NCI-H82 treated with DMSO at 0.1 percent for 48 hours (cell line): ENCODE measurements at regions not wholly inside any gene's neighbourhood (a gene's known extent, or its start where the extent isn't known, plus 50 kb on each side); places are given as distances from the start of the nearest gene placed in this dataset.

Experiments used
- DNase-seq: peaks from one replicate; lab custom pipeline; 2025; ENCODE audit not compliant: unreplicated experiment; lab: John Stamatoyannopoulos, UW

DNA sequence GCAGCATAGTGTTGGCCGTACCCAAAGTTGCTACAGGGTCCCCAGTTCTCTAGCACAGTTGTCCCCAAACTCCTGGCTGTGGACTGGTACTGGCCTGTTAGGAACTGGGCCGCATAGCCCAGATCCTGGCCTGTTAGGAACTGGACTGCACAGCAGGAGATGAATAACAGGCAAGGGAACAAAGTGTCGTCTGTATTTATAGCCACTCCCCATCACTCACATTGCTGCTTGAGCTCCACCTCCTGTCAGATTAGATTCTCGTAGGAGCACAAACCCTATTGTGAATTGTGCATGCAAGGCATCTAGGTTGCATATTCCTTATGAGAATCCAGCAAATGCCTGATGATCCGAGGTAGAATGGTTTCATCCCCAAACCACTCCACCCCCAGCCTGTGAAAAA, 604.0 kb upstream of the LMCD1 start:
- no peak for DNase-seq

DNA sequence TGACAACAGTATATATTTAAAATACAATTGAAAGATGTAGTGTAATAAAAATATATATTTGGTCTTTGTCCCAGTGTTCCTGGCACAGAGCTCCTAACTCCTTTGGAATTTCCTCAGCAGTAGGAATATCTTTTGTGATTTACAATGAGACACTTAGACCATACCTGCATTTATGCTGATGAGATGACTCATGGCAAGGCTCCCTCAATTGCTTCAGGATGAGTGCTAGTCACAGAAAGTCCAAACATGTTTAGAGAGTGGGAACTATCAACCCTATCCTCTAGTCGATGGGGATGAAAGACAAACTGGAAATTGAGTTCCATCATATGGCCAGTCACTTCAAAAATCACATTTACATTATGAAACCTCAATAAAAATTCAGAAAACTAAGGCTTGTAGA, 588.3 kb upstream of the LMCD1 start:
- DNase-seq = no peak

GRCh38 chr3:7915356-7915755, 586.3 kb upstream of the LMCD1 start:
- no peak for DNase-seq

DNA sequence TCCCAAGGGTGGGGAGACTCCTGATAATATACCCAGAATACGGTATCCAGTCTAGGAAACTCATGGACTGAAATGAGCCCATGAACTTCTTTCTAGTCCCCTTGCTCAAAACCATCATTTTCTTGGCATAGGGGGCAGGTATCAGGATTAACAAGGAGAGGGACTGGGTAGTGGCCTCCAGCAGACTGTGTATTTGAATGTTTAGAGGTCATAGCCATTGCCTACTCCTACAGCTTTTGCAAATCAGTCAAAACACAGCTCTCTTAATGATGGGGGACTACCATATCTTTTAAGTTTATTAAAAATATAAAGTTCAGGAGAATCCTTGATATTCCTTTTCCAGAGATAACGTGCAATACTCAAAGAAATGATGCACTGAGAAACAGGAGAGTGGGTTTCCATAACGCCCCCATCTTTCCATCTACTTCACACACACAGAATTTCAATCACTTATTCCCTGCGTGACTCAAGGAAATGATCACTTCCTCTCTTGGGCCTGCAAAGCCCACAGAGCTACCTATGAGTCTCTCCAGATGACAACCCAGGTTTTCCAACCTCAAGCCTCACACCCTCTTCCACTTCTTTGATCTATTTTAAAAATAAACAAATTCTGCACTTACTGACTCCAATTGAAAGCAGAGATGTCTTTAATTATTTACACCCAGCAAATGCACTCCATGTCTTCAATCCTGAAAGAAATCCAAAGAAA, 584.0 kb upstream of the LMCD1 start:
- no peak for DNase-seq

DNA sequence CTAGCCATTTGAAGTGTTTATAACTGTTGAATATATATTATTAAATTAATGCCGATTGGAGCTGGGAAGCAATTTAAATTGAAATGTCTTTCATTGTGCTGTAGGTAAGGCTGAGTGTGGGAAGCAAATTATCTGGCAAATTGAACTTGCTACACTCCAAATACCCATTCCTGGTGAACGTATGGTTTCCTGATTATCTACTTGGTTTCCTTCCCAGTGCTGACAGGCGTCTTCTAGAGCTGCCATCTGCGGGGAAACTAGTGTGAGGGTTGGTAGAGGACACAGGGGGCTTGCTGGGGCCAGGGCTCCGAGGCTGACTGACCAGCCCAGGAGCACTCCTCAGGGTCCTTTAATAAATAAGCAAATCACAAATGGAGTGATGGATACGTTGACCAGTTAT, 581.4 kb upstream of the LMCD1 start:
- no peak for DNase-seq

DNA sequence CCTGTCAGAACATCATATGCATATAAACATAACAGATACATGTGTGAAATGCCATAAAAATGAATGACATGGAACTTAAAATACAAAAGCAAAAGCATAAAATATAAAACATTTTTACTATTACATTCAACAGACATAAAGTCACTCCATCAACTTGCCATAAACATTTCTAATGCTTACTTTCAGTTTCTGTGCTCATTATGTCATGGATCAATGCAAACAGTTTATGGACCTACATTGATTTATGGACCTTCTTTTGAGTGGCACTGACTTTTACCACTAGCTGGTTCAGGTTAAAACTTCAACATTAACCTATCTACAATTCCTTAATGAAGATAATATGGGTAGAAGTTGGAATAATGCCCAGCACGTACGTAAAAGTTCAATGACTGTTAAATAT, 577.4 kb upstream of the LMCD1 start:
- DNase-seq = no peak

GRCh38 chr3:7927015-7927414, 574.6 kb upstream of the LMCD1 start:
- DNase-seq = no peak

DNA sequence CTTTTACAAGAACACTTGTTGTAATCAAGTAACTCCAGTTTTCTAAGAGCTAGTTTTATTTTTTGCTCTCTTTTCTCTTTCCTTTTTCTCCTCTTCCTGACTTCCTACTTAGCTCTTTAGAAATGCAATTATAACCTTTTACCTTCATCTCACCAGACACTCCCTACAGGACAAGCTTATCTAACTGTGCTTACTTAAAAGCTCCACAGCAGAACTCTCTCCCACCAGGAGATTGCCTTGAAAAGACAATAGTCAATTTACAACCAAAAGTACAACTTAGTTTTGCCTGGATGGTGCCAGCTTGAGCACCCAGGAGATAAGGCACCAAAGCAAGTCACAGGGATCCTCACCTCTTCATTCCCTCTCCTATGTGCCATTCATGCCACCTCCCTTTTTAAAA, 573.8 kb upstream of the LMCD1 start:
- no peak for DNase-seq

DNA sequence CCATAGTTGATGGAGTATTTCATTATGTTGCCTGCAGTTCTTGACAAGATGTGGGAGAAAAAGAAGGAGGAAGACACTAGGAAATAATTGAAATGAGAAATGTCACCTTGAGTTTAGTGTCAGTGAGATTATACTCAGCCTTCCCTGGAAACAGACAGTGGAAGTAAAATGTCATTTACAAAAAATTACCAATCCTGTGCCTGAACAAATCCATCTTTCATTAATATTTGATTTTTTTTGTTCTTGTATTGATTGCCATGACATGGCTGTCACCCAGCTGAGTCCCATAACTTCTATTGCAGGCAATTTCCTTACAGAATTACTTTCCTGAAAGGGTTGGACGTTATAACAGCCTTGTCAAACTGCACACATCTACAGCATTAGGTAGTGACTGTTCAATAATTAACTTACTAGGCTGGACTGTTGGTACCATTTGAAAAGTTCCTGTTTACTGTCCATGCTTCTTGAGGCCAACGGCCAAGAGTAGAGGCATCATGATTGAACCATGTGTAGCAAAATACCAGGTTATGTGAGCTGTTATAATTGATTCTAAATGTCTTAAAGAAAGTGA, 572.2 kb upstream of the LMCD1 start:
- no peak for DNase-seq

GRCh38 chr3:7934362-7934761, 567.3 kb upstream of the LMCD1 start:
- no peak for DNase-seq

GRCh38 chr3:7947930-7948329, 553.7 kb upstream of the LMCD1 start:
- no peak for DNase-seq

GRCh38 chr3:7950890-7951289, 550.7 kb upstream of the LMCD1 start:
- no peak for DNase-seq

DNA sequence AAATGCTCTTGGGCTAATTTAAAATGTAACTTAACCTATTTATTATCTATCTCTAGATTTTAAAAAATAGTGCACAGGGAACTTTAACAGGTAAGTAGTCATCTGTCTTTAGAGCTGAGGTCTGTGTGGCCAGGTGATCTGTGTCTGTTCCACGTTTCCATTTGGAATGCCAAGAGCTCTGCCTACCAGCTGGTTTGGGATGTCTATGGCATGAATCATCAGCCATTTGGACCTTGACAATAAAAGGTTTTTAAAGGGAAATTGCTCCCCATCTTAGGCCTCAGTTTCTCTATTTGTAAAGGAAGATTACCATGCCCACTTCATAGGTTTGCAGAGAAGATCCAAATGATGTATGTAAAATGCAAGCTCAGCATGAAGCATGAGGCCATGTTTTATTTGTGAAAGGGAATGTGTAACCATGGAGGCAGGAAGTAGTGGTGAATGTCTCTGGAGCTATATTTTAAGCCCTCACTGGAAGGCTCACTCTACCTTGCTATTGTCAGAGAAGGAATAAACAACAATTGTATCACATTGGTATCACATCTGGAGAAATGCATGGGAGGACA, 548.1 kb upstream of the LMCD1 start:
- DNase-seq = no peak

DNA sequence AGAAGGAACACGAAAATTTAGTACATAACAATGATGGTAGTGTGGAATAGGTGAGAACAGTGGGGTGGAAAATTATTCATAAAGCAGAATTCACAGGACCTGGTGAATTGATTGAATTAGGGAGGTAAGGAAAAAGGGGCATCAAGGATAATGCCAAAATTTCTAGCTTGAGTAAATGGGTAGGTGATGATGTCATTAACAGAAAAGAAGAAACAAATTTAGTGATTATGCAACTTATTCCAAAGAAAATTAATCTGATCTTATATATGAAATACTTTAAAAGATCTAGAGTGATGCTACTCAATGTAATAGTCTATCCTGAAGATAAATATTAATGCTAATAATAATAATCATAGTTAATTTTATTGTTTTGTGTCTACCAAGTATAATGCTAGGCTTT, 544.6 kb upstream of the LMCD1 start:
- no peak for DNase-seq

DNA sequence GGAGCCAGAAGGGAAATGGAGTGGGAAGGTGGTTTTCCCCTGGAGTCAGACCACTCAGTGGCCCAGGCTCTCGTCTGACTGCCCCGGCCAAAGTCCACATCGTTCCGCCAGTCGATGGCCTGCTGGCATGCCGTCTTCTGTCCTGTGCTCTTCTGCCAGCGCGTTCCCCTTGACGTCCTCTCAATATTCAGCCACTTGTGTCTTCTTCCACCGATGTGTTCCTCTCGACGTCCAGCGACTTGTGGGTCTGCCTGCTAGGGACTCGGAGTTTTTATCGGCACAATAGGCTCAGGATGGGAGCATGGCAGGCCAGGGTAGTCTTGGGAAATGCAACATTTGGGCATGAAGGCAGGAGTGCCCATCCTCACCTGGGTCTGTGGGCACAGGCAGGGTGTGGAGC, 542.5 kb upstream of the LMCD1 start:
- DNase-seq = no peak

DNA sequence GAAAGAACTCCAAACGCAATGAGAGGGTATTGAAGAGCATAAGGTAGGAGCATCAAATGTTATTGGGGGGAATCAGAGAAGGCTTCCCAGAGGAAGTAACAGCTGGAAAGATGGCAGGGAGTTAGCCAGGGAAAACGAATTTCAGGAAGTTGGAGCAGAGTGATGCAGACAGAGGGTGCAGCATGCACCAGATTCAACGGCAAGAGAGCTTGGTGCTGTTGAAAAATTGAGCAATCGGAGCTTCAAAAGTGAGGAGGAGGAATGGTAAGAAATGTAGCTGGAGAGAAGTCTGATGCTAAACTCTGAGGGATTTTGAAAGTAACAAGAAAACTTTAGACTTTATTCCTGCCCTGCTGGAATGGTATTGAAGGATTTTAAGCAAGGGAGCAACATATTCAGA, 541.0 kb upstream of the LMCD1 start:
- DNase-seq = no peak

DNA sequence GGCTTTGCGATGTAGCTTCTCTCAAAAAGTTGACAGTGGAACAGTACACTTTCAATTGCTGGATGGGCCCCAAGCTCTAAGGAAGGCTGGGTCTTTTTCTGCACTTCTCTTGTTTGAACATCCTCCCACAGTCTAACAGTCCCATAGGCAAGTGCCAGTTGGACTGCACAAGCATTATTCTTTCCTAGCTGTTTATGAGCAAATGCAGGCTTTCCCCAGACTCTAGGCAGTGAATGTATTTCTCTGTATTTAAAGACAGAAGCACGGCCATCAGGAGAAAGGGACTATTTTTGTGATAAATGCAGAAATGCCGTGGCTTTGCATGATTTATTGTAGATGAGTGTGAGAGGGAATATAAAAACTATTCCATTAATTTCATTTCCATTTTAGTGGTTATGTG, 539.3 kb upstream of the LMCD1 start:
- DNase-seq = no peak

DNA sequence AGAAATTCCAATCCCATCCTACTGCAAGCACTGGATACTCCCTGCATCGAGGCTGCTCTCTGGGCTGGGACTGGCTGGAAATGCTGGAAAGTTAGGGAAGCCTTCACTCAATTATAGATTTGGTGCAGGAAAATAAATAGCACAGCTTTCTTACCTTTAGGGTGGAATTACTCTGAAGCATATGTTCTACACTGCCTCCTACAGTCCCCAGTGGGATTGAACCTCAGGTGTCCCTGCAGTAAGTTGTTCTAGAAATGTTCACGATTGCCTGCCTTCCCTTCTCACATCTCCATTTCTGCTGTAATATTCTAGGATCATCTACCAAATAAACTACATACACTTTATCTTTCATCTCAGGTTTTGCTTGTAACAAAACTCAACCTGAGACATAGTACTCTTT, 536.7 kb upstream of the LMCD1 start:
- no peak for DNase-seq

GRCh38 chr3:7973006-7973405, 528.6 kb upstream of the LMCD1 start:
- no peak for DNase-seq

DNA sequence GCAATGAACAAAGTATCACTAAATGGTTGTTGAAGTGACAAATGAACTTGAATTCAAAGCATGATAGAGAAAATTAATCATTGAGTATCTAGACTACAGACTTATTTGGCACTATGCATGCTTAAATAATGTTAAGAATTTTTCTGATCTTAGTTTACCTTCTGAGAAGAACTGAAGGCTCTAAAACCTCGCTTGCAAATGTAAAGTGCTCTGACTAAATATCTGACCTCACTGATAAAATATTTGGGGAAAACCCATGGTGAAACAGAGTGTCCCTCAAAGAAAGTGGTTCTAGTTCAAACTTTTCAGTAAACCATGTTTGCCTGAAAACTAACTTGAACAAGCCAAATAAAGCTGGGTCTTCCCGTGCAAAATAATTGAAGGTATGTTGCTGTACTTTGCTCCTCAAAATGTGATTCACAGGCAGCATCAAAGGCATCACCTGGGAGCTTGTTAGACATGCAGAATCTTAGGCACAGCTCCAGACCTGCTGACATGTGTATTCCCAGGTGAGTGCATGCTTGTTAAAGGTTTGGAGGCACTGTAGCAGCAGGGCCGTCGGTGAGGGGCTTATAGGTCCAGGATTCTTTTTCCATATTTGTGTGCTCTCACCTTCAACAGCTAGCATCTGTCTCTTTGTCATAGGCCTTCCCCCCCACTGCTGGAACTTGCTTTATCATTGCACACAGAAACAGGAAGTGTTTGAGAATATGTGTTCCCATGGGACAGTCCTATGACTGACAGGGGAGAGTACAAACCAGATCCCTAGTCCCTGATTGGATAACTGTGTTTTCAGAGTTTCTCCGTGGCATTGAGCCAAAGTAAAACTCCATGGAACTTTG, 524.2 kb upstream of the LMCD1 start:
- DNase-seq = peak; percentile 45

GRCh38 chr3:7978087-7978422, 523.6 kb upstream of the LMCD1 start:
- DNase-seq = peak; percentile 82

DNA sequence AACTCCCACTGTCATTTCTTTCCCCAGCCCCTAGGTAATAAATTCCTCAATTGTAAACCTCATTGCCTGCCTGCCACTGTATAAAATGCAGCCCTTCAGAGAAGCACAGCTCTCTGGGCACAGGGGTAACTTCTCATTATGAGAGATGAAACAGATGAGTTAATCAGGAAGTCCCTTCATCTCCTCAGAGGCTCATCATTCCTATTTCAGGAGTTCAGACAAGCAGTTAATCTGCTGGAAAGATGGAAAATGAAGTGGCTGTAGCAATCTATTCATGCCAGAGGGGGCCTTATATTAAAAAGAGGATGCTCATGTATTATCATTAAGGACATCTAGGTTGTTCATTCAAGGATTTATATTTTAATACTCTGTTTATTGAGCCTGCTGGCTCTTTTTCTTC, 519.5 kb upstream of the LMCD1 start:
- no peak for DNase-seq
